IMR-90 (cell line): ENCODE measurements at regions not wholly inside any gene's neighbourhood (a gene's known extent, or its start where the extent isn't known, plus 50 kb on each side); places are given as distances from the start of the nearest gene placed in this dataset.

Experiments used
- ATAC-seq: fragments of 200-7000 bp; cut with Tn5 transposase; 2 replicates; pipeline ENCODE4 v1.9.1; 2020; ENCODE audit warnings: low read depth, mild to moderate bottlenecking, moderate library complexity
- BruUV-seq: library from RNA; stranded (reverse); fragments of 400-500 nt; replicated peaks from 2 replicates; lab custom pipeline; 2021; lab: Mats Ljungman, UMichigan
- CTCF ChIA-PET: fragments of 300-600 bp; formaldehyde crosslinking; extraction: SDS; loops from one replicate; lab custom pipeline; 2021; ENCODE audit warnings: antibody characterized with exemption; lab: Yijun Ruan, JAX
- POLR2A ChIA-PET: fragments of 300-600 bp; sonication (Branson Sonifier 250); formaldehyde crosslinking; loops from one replicate; lab custom pipeline; 2022; ENCODE audit warnings: antibody characterized with exemption; ENCODE audit not compliant: unreplicated experiment; lab: Charles Lee
- DNase-seq: peaks from one replicate; pipeline ENCODE4 v3.0.0; 2013
- H2AFZ ChIP-seq: replicated peaks from 2 replicates; pipeline ENCODE3; 2013; ENCODE audit warnings: low read length, mild to moderate bottlenecking; ENCODE audit not compliant: poor library complexity
- H2AK5ac ChIP-seq: 2 replicates; pipeline ENCODE4 v1.6.1; 2013; ENCODE audit warnings: low read depth, low read length, inconsistent platforms
- H2AK9ac ChIP-seq: replicated peaks from 2 replicates; pipeline ENCODE3; 2013; ENCODE audit warnings: mild to moderate bottlenecking, low read depth, low read length, moderate library complexity; ENCODE audit not compliant: poor library complexity
- H2BK120ac ChIP-seq: 2 replicates; pipeline ENCODE4 v1.6.1; 2013; ENCODE audit warnings: low read depth, low read length, inconsistent platforms
- H2BK15ac ChIP-seq: 3 replicates; pipeline ENCODE4 v1.6.1; 2013; ENCODE audit warnings: low read depth, low read length, inconsistent platforms
- H2BK20ac ChIP-seq: 2 replicates; pipeline ENCODE4 v1.6.1; 2013; ENCODE audit warnings: low read depth, mild to moderate bottlenecking, inconsistent platforms, low read length, moderate library complexity
- H2BK5ac ChIP-seq: 2 replicates; pipeline ENCODE4 v1.6.1; 2013; ENCODE audit warnings: mild to moderate bottlenecking, low read depth, low read length, inconsistent platforms; ENCODE audit not compliant: poor library complexity, severe bottlenecking
- H3K14ac ChIP-seq: replicated peaks from 2 replicates; pipeline ENCODE4 v1.6.1; 2013; ENCODE audit warnings: low read depth, low read length, inconsistent platforms
- H3K18ac ChIP-seq: 2 replicates; pipeline ENCODE4 v1.6.1; 2013; ENCODE audit warnings: low read depth, low read length, control low read depth
- H3K23ac ChIP-seq: 2 replicates; pipeline ENCODE4 v1.6.1; 2013; ENCODE audit warnings: low read depth, low read length, inconsistent platforms
- H3K27ac ChIP-seq: 2 replicates; pipeline ENCODE4 v1.5.1; 2013; ENCODE audit warnings: mild to moderate bottlenecking, control low read depth, low read length; ENCODE audit not compliant: insufficient read depth
- H3K27me3 ChIP-seq: 2 replicates; pipeline ENCODE4 v1.6.1; 2013; ENCODE audit warnings: low read length; ENCODE audit not compliant: control insufficient read depth, insufficient read depth
- H3K36me3 ChIP-seq: 2 replicates; pipeline ENCODE4 v1.6.1; 2013; ENCODE audit warnings: low read length, mixed read lengths; ENCODE audit not compliant: control insufficient read depth, insufficient read depth
- H3K4ac ChIP-seq: 2 replicates; pipeline ENCODE4 v1.6.1; 2013; ENCODE audit warnings: low read depth, low read length, inconsistent platforms
- H3K4me1 ChIP-seq: 2 replicates; pipeline ENCODE4 v1.6.1; 2013; ENCODE audit warnings: low read length, mixed read lengths; ENCODE audit not compliant: control insufficient read depth, insufficient read depth
- H3K4me2 ChIP-seq: 2 replicates; pipeline ENCODE4 v1.6.1; 2013; ENCODE audit warnings: low read depth, mild to moderate bottlenecking, control low read depth, low read length, moderate library complexity
- H3K4me3 ChIP-seq: 2 replicates; pipeline ENCODE4 v1.5.1; 2013; ENCODE audit warnings: low read depth, mild to moderate bottlenecking, control low read depth, low read length, moderate library complexity; ENCODE audit not compliant: insufficient read depth
- H3K56ac ChIP-seq: 2 replicates; pipeline ENCODE4 v1.6.1; 2013; ENCODE audit warnings: low read length, inconsistent platforms; ENCODE audit not compliant: insufficient read depth; ENCODE audit errors: extremely low read depth
- H3K79me1 ChIP-seq, 2 experiments: 2 replicates each; pipeline ENCODE4 v1.6.1; 2013; ENCODE audit warnings: low read length in 2 of 2, inconsistent platforms in 1 of 2, low read depth in 1 of 2
- H3K9ac ChIP-seq: 2 replicates; pipeline ENCODE4 v1.6.1; 2013; ENCODE audit warnings: low read depth, low read length, control low read depth
- H3K9me1 ChIP-seq: 2 replicates; pipeline ENCODE4 v1.6.1; 2013; ENCODE audit warnings: low read length, inconsistent platforms; ENCODE audit not compliant: insufficient read depth
- H3K9me3 ChIP-seq: 2 replicates; pipeline ENCODE4 v1.6.1; 2013; ENCODE audit warnings: low read length; ENCODE audit not compliant: control insufficient read depth, insufficient read depth
- H4K20me1 ChIP-seq: 2 replicates; pipeline ENCODE4 v1.6.1; 2013; ENCODE audit warnings: low read length, inconsistent platforms; ENCODE audit not compliant: insufficient read depth
- H4K5ac ChIP-seq: 2 replicates; pipeline ENCODE4 v1.6.1; 2013; ENCODE audit warnings: mild to moderate bottlenecking, low read depth, low read length, control low read depth
- H4K8ac ChIP-seq, 2 experiments: 2 replicates each; pipeline ENCODE4 v1.6.1; 2013; ENCODE audit warnings: low read depth in 2 of 2, low read length in 2 of 2, control low read depth in 1 of 2, inconsistent platforms in 1 of 2
- H4K91ac ChIP-seq: 2 replicates; pipeline ENCODE4 v1.6.1; 2013; ENCODE audit warnings: low read depth, low read length, inconsistent platforms; ENCODE audit not compliant: insufficient read depth
- CHD1 ChIP-seq: IDR thresholded peaks from 2 replicates; pipeline ENCODE4 v1.6.1; 2012; ENCODE audit warnings: low read depth, low read length, improper control_type of control experiment
- MAZ ChIP-seq: IDR thresholded peaks from 2 replicates; pipeline ENCODE4 v1.6.1; 2012; ENCODE audit warnings: low read depth, mild to moderate bottlenecking, low read length, improper control_type of control experiment, moderate library complexity, borderline replicate concordance
- POLR2A ChIP-seq: IDR thresholded peaks from 2 replicates; pipeline ENCODE4 v1.6.1; 2012; ENCODE audit warnings: mild to moderate bottlenecking, low read depth, low read length
- RAD21 ChIP-seq: IDR thresholded peaks from 2 replicates; pipeline ENCODE4 v1.6.1; 2012; ENCODE audit warnings: low read length, improper control_type of control experiment
- WGBS, 2 experiments: methylation state at CpG; one replicate each; pipeline versions ENCODE4 v1.1.5 to v1.1.7; 2013; ENCODE audit warnings: missing lambda C conversion rate in 2 of 2; ENCODE audit not compliant: insufficient read length in 1 of 2; ENCODE audit errors: extremely low coverage in 2 of 2; 5-methylcytosine and 5-hydroxymethylcytosine counted together
- dilution Hi-C: fragments of 300-500 bp; cut with HindIII; formaldehyde crosslinking; loops from one replicate; pipeline ENCODE4 v1.14.3; 2018; ENCODE audit warnings: low sequenced_read_pairs; ENCODE audit not compliant: unreplicated experiment
- in situ Hi-C: fragments of 300-500 bp; cut with MboI; formaldehyde crosslinking; loops from 3 replicates; pipeline ENCODE4 v1.14.3; 2019; ENCODE audit warnings: low sequenced_read_pairs, inconsistent platforms, mixed read lengths
- intact Hi-C: fragments of 100-400 bp; cut with micrococcal nuclease; formaldehyde crosslinking; loops from 2 replicates; pipeline ENCODE4 v1.10.0; 2022
- TF ChIP-seq, protein P1 (sequence below): fragments of 150-350 bp; IDR thresholded peaks from 2 replicates; pipeline ENCODE4 v1.6.1; 2016; ENCODE audit warnings: low read depth, mild to moderate bottlenecking, low read length, moderate library complexity, borderline replicate concordance

DNA sequence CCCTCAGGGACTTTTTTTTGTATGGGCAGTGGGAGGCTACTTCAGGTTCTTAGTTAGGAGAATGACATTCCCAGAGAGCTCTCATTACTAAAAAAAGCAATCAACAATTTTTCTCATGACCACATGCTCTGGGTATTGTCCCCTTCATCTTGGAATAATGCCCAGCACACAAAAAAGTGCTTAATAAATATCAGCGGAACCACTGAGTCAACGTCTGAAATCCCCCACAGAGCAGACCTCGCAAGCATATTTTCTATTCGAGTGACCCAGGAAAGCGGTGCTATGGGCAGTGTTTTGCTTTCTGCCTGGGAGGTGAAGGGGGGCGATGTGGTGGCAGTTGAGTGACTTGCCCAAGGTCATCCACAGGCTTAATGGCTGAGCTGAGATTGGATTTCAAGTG, 493.4 kb upstream of the ZMIZ1 start:
- 92% methylated on average over 2 of the region's 6 CpGs; no CpG with 5 or more reads in 1 of the 2 experiments for WGBS, 2 experiments
- no peaks in the 10 kb centered on the region for H3K79me1 ChIP-seq
- no peak overlapping the region for H2AK5ac ChIP-seq
- ChIA-PET CTCF (no interaction called here), POLR2A (no interaction called here)
- H2AFZ ChIP-seq = no peak overlapping the region
- H3K9me3 ChIP-seq = no peaks in the 10 kb centered on the region
- no peak overlapping the region for H3K18ac ChIP-seq
- dilution Hi-C loops = no loop called here
- no peak overlapping the region for H2AK9ac ChIP-seq
- H4K91ac ChIP-seq = no peak overlapping the region
- H3K4ac ChIP-seq = no peak overlapping the region
- no peak overlapping the region for H3K4me3 ChIP-seq
- no TSS peak for BruUV-seq
- no peaks in the 10 kb centered on the region for H3K4me1 ChIP-seq
- H3K4me2 ChIP-seq = no peak overlapping the region
- in situ Hi-C loops = no loop called here
- H3K9ac ChIP-seq = no peak overlapping the region
- no peak overlapping the region for H2BK120ac ChIP-seq
- ATAC-seq (no peak), DNase-seq (no peak)
- TF ChIP-seq, protein P1, sequence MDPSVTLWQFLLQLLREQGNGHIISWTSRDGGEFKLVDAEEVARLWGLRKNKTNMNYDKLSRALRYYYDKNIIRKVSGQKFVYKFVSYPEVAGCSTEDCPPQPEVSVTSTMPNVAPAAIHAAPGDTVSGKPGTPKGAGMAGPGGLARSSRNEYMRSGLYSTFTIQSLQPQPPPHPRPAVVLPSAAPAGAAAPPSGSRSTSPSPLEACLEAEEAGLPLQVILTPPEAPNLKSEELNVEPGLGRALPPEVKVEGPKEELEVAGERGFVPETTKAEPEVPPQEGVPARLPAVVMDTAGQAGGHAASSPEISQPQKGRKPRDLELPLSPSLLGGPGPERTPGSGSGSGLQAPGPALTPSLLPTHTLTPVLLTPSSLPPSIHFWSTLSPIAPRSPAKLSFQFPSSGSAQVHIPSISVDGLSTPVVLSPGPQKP = no peak
- TF ChIP-seq CHD1 (no peak), MAZ (no peak), POLR2A (no peak), RAD21 (no peak)
- H2BK5ac ChIP-seq = no peak overlapping the region
- H4K20me1 ChIP-seq = no peaks in the 10 kb centered on the region
- no peak overlapping the region for H2BK15ac ChIP-seq
- peaks cover 10% of the 10 kb centered on the region for H3K27me3 ChIP-seq
- no peak overlapping the region for H3K56ac ChIP-seq
- H3K36me3 ChIP-seq = no peaks in the 10 kb centered on the region
- no peak overlapping the region for H3K14ac ChIP-seq
- peaks cover 3% of the 10 kb centered on the region; the same call in 1 of the 2 replicates for H3K9me1 ChIP-seq
- no peak overlapping the region for H3K23ac ChIP-seq
- intact Hi-C loops = no loop called here
- no peak overlapping the region for H4K5ac ChIP-seq
- no peak overlapping the region for H4K8ac ChIP-seq
- H3K27ac ChIP-seq = no peak overlapping the region
- no peak overlapping the region for H2BK20ac ChIP-seq
